OCI-LY7 (cell line): ENCODE measurements at regions not wholly inside any gene's neighbourhood (a gene's known extent, or its start where the extent isn't known, plus 50 kb on each side); places are given as distances from the start of the nearest gene placed in this dataset.

Source experiments
- EZH2phosphoT487 ChIP-seq: fragments of 200-600 bp; sonication (generic); IDR thresholded peaks from 2 replicates; pipeline ENCODE4 v1.6.1; 2018; ENCODE audit warnings: low read depth, borderline replicate concordance, mild to moderate bottlenecking, mixed run types, antibody characterized with exemption, low read length, moderate library complexity, mixed read lengths
- TF ChIP-seq, protein P1 (sequence below): fragments of 200-600 bp; sonication (generic); conservative IDR thresholded peaks from 2 replicates; pipeline ENCODE4 v1.5.1; 2014; ENCODE audit warnings: mild to moderate bottlenecking, antibody characterized with exemption, low read length, moderate library complexity, mixed read lengths

DNA sequence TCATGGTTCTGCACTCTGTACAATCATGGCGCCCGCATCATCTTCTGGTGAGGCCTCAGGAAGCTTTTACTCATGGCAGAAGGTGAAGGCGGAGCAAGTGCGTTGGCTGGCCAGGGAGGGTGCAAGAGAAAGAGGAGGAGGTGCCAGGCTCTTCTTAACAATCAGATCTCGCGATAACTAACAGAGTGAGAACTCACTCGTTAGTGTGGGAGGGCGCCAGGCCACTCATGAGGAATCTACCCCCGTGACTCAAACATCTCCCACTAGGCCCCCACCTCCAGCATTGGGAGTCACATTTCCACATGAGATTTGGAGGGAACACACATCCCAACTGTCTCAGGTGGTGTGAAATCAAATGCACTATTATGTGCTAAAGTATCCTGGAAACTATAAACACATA is 220.2 kb upstream of the CSF3R start:
- TF ChIP-seq, protein P1, sequence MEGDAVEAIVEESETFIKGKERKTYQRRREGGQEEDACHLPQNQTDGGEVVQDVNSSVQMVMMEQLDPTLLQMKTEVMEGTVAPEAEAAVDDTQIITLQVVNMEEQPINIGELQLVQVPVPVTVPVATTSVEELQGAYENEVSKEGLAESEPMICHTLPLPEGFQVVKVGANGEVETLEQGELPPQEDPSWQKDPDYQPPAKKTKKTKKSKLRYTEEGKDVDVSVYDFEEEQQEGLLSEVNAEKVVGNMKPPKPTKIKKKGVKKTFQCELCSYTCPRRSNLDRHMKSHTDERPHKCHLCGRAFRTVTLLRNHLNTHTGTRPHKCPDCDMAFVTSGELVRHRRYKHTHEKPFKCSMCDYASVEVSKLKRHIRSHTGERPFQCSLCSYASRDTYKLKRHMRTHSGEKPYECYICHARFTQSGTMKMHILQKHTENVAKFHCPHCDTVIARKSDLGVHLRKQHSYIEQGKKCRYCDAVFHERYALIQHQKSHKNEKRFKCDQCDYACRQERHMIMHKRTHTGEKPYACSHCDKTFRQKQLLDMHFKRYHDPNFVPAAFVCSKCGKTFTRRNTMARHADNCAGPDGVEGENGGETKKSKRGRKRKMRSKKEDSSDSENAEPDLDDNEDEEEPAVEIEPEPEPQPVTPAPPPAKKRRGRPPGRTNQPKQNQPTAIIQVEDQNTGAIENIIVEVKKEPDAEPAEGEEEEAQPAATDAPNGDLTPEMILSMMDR: no peak
- TF ChIP-seq EZH2phosphoT487: no peak
